ENCODE measurements at regions not wholly inside any gene's neighbourhood (a gene's known extent, or its start where the extent isn't known, plus 50 kb on each side); places are given as distances from the start of the nearest gene placed in this dataset.

GRCh38 chr14:28321475-28322244 lies 444.9 kb upstream of the FOXG1 start:
- Histone ChIP-seq H2AFZ (ENCODE audit: low read depth, low read length) (no peak overlapping the region), H3K9ac (ENCODE audit: low read depth, low read length) (no peak overlapping the region), H3K36me3 (ENCODE audit: insufficient read depth, low read length) (no peaks in the 10 kb centered on the region), H3K27me3 (ENCODE audit: insufficient read depth, low read length, poor library complexity) (no peaks in the 10 kb centered on the region), H3K9me3 (ENCODE audit: insufficient read depth, low read length, severe bottlenecking) (no peaks in the 10 kb centered on the region), H3K4me3 (ENCODE audit: low read depth in 1 of 2, low read length in 2 of 2) (no peak overlapping the region), H4K20me1 (ENCODE audit: insufficient read depth, low read length) (no peaks in the 10 kb centered on the region), H3K4me1 (ENCODE audit: insufficient read depth, low read length) (no peaks in the 10 kb centered on the region), H3K27ac (ENCODE audit: low read length) (no peak overlapping the region), H3K4me2 (ENCODE audit: insufficient read depth, low read length) (no peak overlapping the region), H3K79me2 (ENCODE audit: insufficient read depth, low read length) (no peaks in the 10 kb centered on the region)
- TF ChIP-seq CTCF (IDR thresholded peaks at IDR 0.05; ENCODE audit: borderline replicate concordance, extremely low read depth, low read length, poor library complexity, severe bottlenecking) (no peak), EZH2 (IDR thresholded peaks at IDR 0.05; ENCODE audit: borderline replicate concordance, low read depth, low read length, severe bottlenecking) (no peak)
- ATAC-seq (ENCODE audit: insufficient read depth, low read depth) (no peak), DNase-seq (no peak)

GRCh38 chr14:28323366-28323765 lies 443.2 kb upstream of the FOXG1 start:
- no peak for DNase-seq
- Histone ChIP-seq H3K27ac (ENCODE audit: low read length) (no peak overlapping the region), H3K4me3 (ENCODE audit: low read depth in 1 of 2, low read length in 2 of 2) (no peak overlapping the region), H4K20me1 (ENCODE audit: insufficient read depth, low read length) (no peaks in the 10 kb centered on the region), H3K4me2 (ENCODE audit: insufficient read depth, low read length) (no peak overlapping the region), H3K27me3 (ENCODE audit: insufficient read depth, low read length, poor library complexity) (no peaks in the 10 kb centered on the region), H2AFZ (ENCODE audit: low read depth, low read length) (no peak overlapping the region), H3K9me3 (ENCODE audit: insufficient read depth, low read length, severe bottlenecking) (no peaks in the 10 kb centered on the region), H3K4me1 (ENCODE audit: insufficient read depth, low read length) (no peaks in the 10 kb centered on the region), H3K9ac (ENCODE audit: low read depth, low read length) (no peak overlapping the region), H3K79me2 (ENCODE audit: insufficient read depth, low read length) (no peaks in the 10 kb centered on the region), H3K36me3 (ENCODE audit: insufficient read depth, low read length) (no peaks in the 10 kb centered on the region)
- ATAC-seq (ENCODE audit: insufficient read depth, low read depth): no peak
- TF ChIP-seq CTCF (IDR thresholded peaks at IDR 0.05; ENCODE audit: borderline replicate concordance, extremely low read depth, low read length, poor library complexity, severe bottlenecking): no peak
- TF ChIP-seq EZH2 (IDR thresholded peaks at IDR 0.05; ENCODE audit: borderline replicate concordance, low read depth, low read length, severe bottlenecking): no peak

DNA sequence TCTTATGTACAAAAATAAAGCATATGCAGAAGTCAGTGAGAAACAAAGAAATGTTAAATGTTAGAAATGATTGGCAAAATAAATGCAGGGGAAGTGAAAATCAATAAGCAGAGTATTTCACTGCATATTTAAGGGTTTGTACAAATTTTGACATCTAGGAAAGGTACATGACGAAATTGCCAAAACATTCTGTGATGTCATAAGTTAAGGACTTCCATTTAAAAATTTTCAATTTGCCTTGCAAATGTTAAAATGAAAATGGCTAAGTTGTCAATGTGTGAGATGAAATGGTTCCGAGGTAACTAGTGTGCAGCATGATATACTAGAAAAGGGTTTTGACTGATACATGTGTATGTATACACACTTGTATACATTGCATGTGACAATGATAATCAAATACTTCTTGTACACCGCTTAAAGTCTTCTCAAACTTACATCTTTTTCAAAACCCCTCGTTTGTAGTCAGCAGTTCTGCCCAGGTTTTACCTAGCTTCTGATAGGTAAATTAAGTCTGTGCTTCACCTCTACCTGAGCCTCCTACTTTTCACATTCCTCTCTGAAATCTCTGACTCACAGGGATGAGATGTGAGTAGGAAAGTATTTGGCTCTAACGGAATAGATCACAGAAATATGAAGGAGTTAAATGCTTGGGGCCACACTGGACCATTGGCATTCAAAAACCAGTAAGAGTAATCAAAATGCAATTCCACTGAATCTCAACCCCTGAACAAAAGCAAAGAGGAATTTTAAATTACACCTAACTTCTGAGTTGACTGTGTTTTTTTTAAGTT lies 442.4 kb upstream of the FOXG1 start:
- no peak overlapping the region for H3K9ac ChIP-seq (ENCODE audit: low read depth, low read length)
- H3K9me3 ChIP-seq (ENCODE audit: insufficient read depth, low read length, severe bottlenecking): no peaks in the 10 kb centered on the region
- H2AFZ ChIP-seq (ENCODE audit: low read depth, low read length): no peak overlapping the region
- ATAC-seq (ENCODE audit: insufficient read depth, low read depth) (no peak), DNase-seq (no peak)
- H3K4me3 ChIP-seq (ENCODE audit: low read depth in 1 of 2, low read length in 2 of 2): no peak overlapping the region
- H4K20me1 ChIP-seq (ENCODE audit: insufficient read depth, low read length): no peaks in the 10 kb centered on the region
- H3K4me2 ChIP-seq (ENCODE audit: insufficient read depth, low read length): no peak overlapping the region
- H3K36me3 ChIP-seq (ENCODE audit: insufficient read depth, low read length): no peaks in the 10 kb centered on the region
- H3K4me1 ChIP-seq (ENCODE audit: insufficient read depth, low read length): no peaks in the 10 kb centered on the region
- H3K27ac ChIP-seq (ENCODE audit: low read length): no peak overlapping the region
- no peak for TF ChIP-seq CTCF (IDR thresholded peaks at IDR 0.05; ENCODE audit: borderline replicate concordance, extremely low read depth, low read length, poor library complexity, severe bottlenecking)
- TF ChIP-seq EZH2 (IDR thresholded peaks at IDR 0.05; ENCODE audit: borderline replicate concordance, low read depth, low read length, severe bottlenecking): no peak
- no peaks in the 10 kb centered on the region for H3K27me3 ChIP-seq (ENCODE audit: insufficient read depth, low read length, poor library complexity)
- no peaks in the 10 kb centered on the region for H3K79me2 ChIP-seq (ENCODE audit: insufficient read depth, low read length)
